SK-N-SH (cell line): ENCODE measurements at regions not wholly inside any gene's neighbourhood (a gene's known extent, or its start where the extent isn't known, plus 50 kb on each side); places are given as distances from the start of the nearest gene placed in this dataset.

Experiments
- CTCF ChIA-PET: fragments of 300-600, 350-600 bp; formaldehyde crosslinking; extraction: SDS; loops from one replicate; lab custom pipeline; 2021; lab: Yijun Ruan, JAX
- POLR2A ChIA-PET: fragments of 350-600 bp; sonication (Branson Sonifier 250); formaldehyde crosslinking; extraction: SDS; loops from one replicate; lab custom pipeline; 2020; ENCODE audit warnings: antibody characterized with exemption, inconsistent platforms; lab: Yijun Ruan, JAX
- DNase-seq: peaks from one replicate; pipeline ENCODE4 v3.0.0; 2012
- H2AFZ ChIP-seq: fragments of 200-600 bp; sonication (generic); 2 replicates; pipeline ENCODE4 v1.8.1; 2016; ENCODE audit warnings: antibody characterized with exemption, mild to moderate bottlenecking, low read depth
- H3F3A ChIP-seq: fragments of 200-600 bp; sonication (generic); replicated peaks from 2 replicates; pipeline ENCODE3; 2016; ENCODE audit warnings: antibody characterized with exemption, mild to moderate bottlenecking; ENCODE audit not compliant: insufficient read depth
- H3K27ac ChIP-seq, 2 experiments: fragments of 200-500 bp in 1 of 2; fragments of 200-600 bp in 1 of 2; sonication (Bioruptor generic) in 1 of 2; sonication (generic), shearing (Covaris generic) in 1 of 2; 2 replicates each; pipeline versions ENCODE4 v1.5.1 to v1.6.1; 2014 to 2016; ENCODE audit warnings: low read depth in 2 of 2, inconsistent platforms in 1 of 2, low read length in 1 of 2, mild to moderate bottlenecking in 1 of 2, mixed read lengths in 1 of 2
- H3K27me3 ChIP-seq: fragments of 200-600 bp; sonication (generic), shearing (Covaris generic); 2 replicates; pipeline ENCODE4 v1.6.1; 2016; ENCODE audit warnings: mixed run types; ENCODE audit not compliant: insufficient read depth
- H3K36me3 ChIP-seq, 2 experiments: fragments of 200-500 bp in 1 of 2; fragments of 200-600 bp in 1 of 2; sonication (Bioruptor generic) in 1 of 2; sonication (generic) in 1 of 2; replicated peaks in 1 of 2; 2 replicates each; pipeline versions ENCODE3 to v1.5.1; 2014 to 2016; ENCODE audit warnings: low read length in 1 of 2, mild to moderate bottlenecking in 1 of 2; ENCODE audit not compliant: insufficient read depth in 2 of 2, control insufficient read depth in 1 of 2
- H3K4me1 ChIP-seq, 2 experiments: fragments of 200-500 bp in 1 of 2; fragments of 200-600 bp in 1 of 2; sonication (Bioruptor generic) in 1 of 2; sonication (generic), shearing (Covaris generic) in 1 of 2; 2 replicates each; pipeline versions ENCODE4 v1.5.1 to v1.6.1; 2014 to 2016; ENCODE audit warnings: low read depth in 1 of 2, low read length in 1 of 2, mixed run types in 1 of 2; ENCODE audit not compliant: insufficient read depth in 2 of 2, control insufficient read depth in 1 of 2
- H3K4me2 ChIP-seq: fragments of 200-600 bp; sonication (generic), shearing (Covaris generic); 2 replicates; pipeline ENCODE4 v1.6.1; 2017; ENCODE audit warnings: mixed run types
- H3K4me3 ChIP-seq, 2 experiments: fragments of 200-500 bp in 1 of 2; fragments of 200-600 bp in 1 of 2; sonication (Bioruptor generic) in 1 of 2; sonication (generic), shearing (Covaris generic) in 1 of 2; 2 replicates each; pipeline versions ENCODE4 v1.5.1 to v1.8.1; 2014 to 2016; ENCODE audit warnings: low read depth in 2 of 2, inconsistent platforms in 1 of 2, low read length in 1 of 2, mild to moderate bottlenecking in 1 of 2, mixed read lengths in 1 of 2, moderate library complexity in 1 of 2
- H3K79me2 ChIP-seq: fragments of 200-600 bp; sonication (generic); 2 replicates; pipeline ENCODE4 v1.8.1; 2017; ENCODE audit warnings: mild to moderate bottlenecking; ENCODE audit not compliant: insufficient read depth
- H3K9ac ChIP-seq: fragments of 200-600 bp; sonication (generic); 2 replicates; pipeline ENCODE4 v1.6.1; 2017; ENCODE audit warnings: mixed run types
- H3K9me2 ChIP-seq: fragments of 200-600 bp; sonication (generic); 2 replicates; pipeline ENCODE4 v1.6.1; 2017; ENCODE audit warnings: mixed run types
- H3K9me3 ChIP-seq: fragments of 200-600 bp; sonication (generic); 2 replicates; pipeline ENCODE4 v1.6.1; 2017; ENCODE audit warnings: mixed run types, mild to moderate bottlenecking, moderate library complexity
- H4K20me1 ChIP-seq: fragments of 200-600 bp; sonication (generic); 2 replicates; pipeline ENCODE4 v1.6.1; 2017; ENCODE audit warnings: mild to moderate bottlenecking, mixed run types; ENCODE audit not compliant: insufficient read depth
- CHD2 ChIP-seq: fragments of 150-350 bp; IDR thresholded peaks from 2 replicates; pipeline ENCODE4 v1.6.1; 2018; ENCODE audit warnings: low read length; ENCODE audit not compliant: partially characterized antibody
- ELF1 ChIP-seq: IDR thresholded peaks from 2 replicates; pipeline ENCODE4 v1.4.0; 2012
- EP300 ChIP-seq, 2 experiments: IDR thresholded peaks; 2 replicates each; pipeline versions ENCODE4 v1.4.0 to v1.6.1; 2012; ENCODE audit warnings: borderline replicate concordance in 1 of 2, low read depth in 1 of 2, low read length in 1 of 2
- EZH2phosphoT487 ChIP-seq: fragments of 200-600 bp; sonication (generic); IDR thresholded peaks from 2 replicates; pipeline ENCODE4 v1.6.1; 2017; ENCODE audit warnings: low read depth, mixed run types, mild to moderate bottlenecking, antibody characterized with exemption, moderate library complexity, borderline replicate concordance
- FOXJ3 ChIP-seq: sonication (generic); formaldehyde crosslinking; IDR thresholded peaks from 2 replicates; pipeline ENCODE4 v1.5.1; 2020; ENCODE audit warnings: mild to moderate bottlenecking, missing genetic modification reagents
- GATA2 ChIP-seq: sonication (generic); formaldehyde crosslinking; IDR thresholded peaks from 2 replicates; pipeline ENCODE4 v1.5.0; 2020; ENCODE audit warnings: mild to moderate bottlenecking, missing genetic modification reagents
- MEF2A ChIP-seq: IDR thresholded peaks from 2 replicates; pipeline ENCODE4 v1.4.0; 2012; ENCODE audit warnings: low read depth, borderline replicate concordance
- MXI1 ChIP-seq: IDR thresholded peaks from 2 replicates; pipeline ENCODE4 v1.6.1; 2012; ENCODE audit warnings: mild to moderate bottlenecking, low read depth, low read length, improper control_type of control experiment
- NFIC ChIP-seq: IDR thresholded peaks from 2 replicates; pipeline ENCODE4 v1.4.0; 2012; ENCODE audit warnings: borderline replicate concordance
- POLR2AphosphoS5 ChIP-seq: IDR thresholded peaks from 2 replicates; pipeline ENCODE4 v1.6.1; 2012; ENCODE audit warnings: low read depth, low read length
- RAD21 ChIP-seq: IDR thresholded peaks from 2 replicates; pipeline ENCODE4 v1.6.1; 2012; ENCODE audit warnings: mild to moderate bottlenecking, low read length
- SMC3 ChIP-seq: IDR thresholded peaks from 2 replicates; pipeline ENCODE4 v1.6.1; 2012; ENCODE audit warnings: low read depth, low read length, improper control_type of control experiment
- TEAD4 ChIP-seq: IDR thresholded peaks from 2 replicates; pipeline ENCODE4 v1.4.0; 2012; ENCODE audit warnings: mild to moderate bottlenecking, borderline replicate concordance; ENCODE audit not compliant: insufficient read depth
- WGBS: methylation state at CpG from one replicate; pipeline ENCODE4 v1.1.6; 2017; ENCODE audit warnings: low lambda C conversion rate; 5-methylcytosine and 5-hydroxymethylcytosine counted together
- TF ChIP-seq, protein P1 (sequence below): fragments of 200-600 bp; sonication (generic); IDR thresholded peaks from 2 replicates; pipeline ENCODE4 v1.6.1; 2017; ENCODE audit warnings: antibody characterized with exemption, mild to moderate bottlenecking, moderate library complexity
- TF ChIP-seq, protein P2 (sequence below): fragments of 150-350 bp; IDR thresholded peaks from 2 replicates; pipeline ENCODE4 v1.6.1; 2016; ENCODE audit warnings: mild to moderate bottlenecking, low read depth, low read length
- TF ChIP-seq, protein P3 (sequence below): IDR thresholded peaks from 2 replicates; pipeline ENCODE4 v1.4.0; 2012; ENCODE audit warnings: low read depth, borderline replicate concordance
- TF ChIP-seq, protein P4 (sequence below): IDR thresholded peaks from 2 replicates; pipeline ENCODE4 v1.4.0; 2012; ENCODE audit warnings: low read depth

DNA sequence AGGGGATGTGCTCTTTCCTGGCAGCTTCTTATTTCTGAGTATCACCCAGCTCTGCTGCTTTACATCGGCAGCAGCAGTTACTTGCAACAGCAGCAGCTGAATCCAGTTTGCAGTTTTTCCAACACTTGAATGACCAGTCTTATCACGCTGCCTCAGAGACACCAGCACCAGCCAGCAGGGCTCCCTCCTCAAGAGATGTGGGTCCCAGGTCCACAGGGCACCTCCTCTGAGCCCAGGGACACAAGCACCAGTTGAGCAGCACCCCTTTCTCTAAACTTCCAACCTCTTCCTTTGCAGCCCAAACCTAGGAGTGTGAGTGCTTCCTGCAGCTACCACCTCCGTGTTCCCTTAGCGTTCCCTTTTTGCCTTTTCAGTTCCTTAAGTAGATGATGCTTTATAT is 50.4 kb upstream of the YPEL5 start:
- Histone ChIP-seq H4K20me1 (no peaks in the 10 kb centered on the region), H3K79me2 (no peaks in the 10 kb centered on the region)
- TF ChIP-seq FOXJ3 (CRISPR knock-in tag) (no peak), NFIC (no peak), RAD21 (no peak), SMC3 (no peak), MXI1 (no peak), EP300 (IDR thresholded peaks at IDR 0.05; ENCODE audit: borderline replicate concordance in 1 of 2, low read depth in 1 of 2, low read length in 1 of 2) (no peak), POLR2AphosphoS5 (no peak), CHD2 (no peak), GATA2 (CRISPR knock-in tag) (no peak), MEF2A (no peak), EZH2phosphoT487 (no peak), ELF1 (no peak), TEAD4 (no peak)
- TF ChIP-seq, protein P1, sequence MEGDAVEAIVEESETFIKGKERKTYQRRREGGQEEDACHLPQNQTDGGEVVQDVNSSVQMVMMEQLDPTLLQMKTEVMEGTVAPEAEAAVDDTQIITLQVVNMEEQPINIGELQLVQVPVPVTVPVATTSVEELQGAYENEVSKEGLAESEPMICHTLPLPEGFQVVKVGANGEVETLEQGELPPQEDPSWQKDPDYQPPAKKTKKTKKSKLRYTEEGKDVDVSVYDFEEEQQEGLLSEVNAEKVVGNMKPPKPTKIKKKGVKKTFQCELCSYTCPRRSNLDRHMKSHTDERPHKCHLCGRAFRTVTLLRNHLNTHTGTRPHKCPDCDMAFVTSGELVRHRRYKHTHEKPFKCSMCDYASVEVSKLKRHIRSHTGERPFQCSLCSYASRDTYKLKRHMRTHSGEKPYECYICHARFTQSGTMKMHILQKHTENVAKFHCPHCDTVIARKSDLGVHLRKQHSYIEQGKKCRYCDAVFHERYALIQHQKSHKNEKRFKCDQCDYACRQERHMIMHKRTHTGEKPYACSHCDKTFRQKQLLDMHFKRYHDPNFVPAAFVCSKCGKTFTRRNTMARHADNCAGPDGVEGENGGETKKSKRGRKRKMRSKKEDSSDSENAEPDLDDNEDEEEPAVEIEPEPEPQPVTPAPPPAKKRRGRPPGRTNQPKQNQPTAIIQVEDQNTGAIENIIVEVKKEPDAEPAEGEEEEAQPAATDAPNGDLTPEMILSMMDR: no peak
- TF ChIP-seq, protein P2, sequence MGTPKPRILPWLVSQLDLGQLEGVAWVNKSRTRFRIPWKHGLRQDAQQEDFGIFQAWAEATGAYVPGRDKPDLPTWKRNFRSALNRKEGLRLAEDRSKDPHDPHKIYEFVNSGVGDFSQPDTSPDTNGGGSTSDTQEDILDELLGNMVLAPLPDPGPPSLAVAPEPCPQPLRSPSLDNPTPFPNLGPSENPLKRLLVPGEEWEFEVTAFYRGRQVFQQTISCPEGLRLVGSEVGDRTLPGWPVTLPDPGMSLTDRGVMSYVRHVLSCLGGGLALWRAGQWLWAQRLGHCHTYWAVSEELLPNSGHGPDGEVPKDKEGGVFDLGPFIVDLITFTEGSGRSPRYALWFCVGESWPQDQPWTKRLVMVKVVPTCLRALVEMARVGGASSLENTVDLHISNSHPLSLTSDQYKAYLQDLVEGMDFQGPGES: no peak
- TF ChIP-seq, protein P3, sequence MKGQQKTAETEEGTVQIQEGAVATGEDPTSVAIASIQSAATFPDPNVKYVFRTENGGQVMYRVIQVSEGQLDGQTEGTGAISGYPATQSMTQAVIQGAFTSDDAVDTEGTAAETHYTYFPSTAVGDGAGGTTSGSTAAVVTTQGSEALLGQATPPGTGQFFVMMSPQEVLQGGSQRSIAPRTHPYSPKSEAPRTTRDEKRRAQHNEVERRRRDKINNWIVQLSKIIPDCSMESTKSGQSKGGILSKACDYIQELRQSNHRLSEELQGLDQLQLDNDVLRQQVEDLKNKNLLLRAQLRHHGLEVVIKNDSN: no peak
- TF ChIP-seq, protein P4, sequence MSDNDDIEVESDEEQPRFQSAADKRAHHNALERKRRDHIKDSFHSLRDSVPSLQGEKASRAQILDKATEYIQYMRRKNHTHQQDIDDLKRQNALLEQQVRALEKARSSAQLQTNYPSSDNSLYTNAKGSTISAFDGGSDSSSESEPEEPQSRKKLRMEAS: no peak
- TF ChIP-seq, all 33 proteins: peak for 0
- no peaks in the 10 kb centered on the region for H3K27me3 ChIP-seq
- no peaks in the 10 kb centered on the region for H3K9me2 ChIP-seq
- no peak overlapping the region for H3K9ac ChIP-seq
- H3F3A ChIP-seq: peaks cover 7% of the 10 kb centered on the region
- no peak overlapping the region for H3K4me2 ChIP-seq
- peaks cover 0 to 11% of the 10 kb centered on the region in 2 experiments; a peak in 1 of 4 replicates for H3K4me1 ChIP-seq
- no peaks in the 10 kb centered on the region for H3K9me3 ChIP-seq
- 62% methylated on average over 4 of the region's 4 CpGs for whole genome bisulfite sequencing
- H3K36me3 ChIP-seq: no peaks in the 10 kb centered on the region
- no peak overlapping the region for H2AFZ ChIP-seq
- H3K4me3 ChIP-seq: no peak overlapping the region
- no peak for DNase-seq
- POLR2A ChIA-PET: no interaction called here
- no peak overlapping the region for H3K27ac ChIP-seq
- CTCF ChIA-PET: interaction anchor here (1.2 kb wide), 1 partner anchor 24 kb away, joined by 3 read pairs; no protein-coding TSS in a partner anchor
